Adrenal gland (tissue), 5 donors: ENCODE measurements at regions not wholly inside any gene's neighbourhood (a gene's known extent, or its start where the extent isn't known, plus 50 kb on each side); places are given as distances from the start of the nearest gene placed in this dataset.
"Not testable (repeated sequence)": the region's sequence is repeated elsewhere in the genome, so short reads cannot be mapped to it uniquely, and the experiment has no call there.

Experiments
- POLR2A ChIP-seq, 2 donors: fragments of 450-650 bp; IDR thresholded peaks; one replicate each; pipeline ENCODE4 v1.6.1; 2017; ENCODE audit warnings: antibody characterized with exemption in 2 of 2, mild to moderate bottlenecking in 2 of 2, moderate library complexity in 1 of 2
- TF ChIP-seq, protein P1 (sequence below), 6 experiments: fragments of 450-650 bp in 4 of 6; fragments of 200-600 bp in 2 of 6; sonication (generic) in 1 of 6; IDR thresholded peaks; 1 replicate in 5 of 6; 2 replicates in 1 of 6; pipeline versions ENCODE4 v1.5.1 to v1.8.0; 2016 to 2021; ENCODE audit warnings: antibody characterized with exemption in 6 of 6, mild to moderate bottlenecking in 2 of 6, moderate library complexity in 1 of 6
- donor health status: DM: no; HTN: no; CAD: no.

DNA sequence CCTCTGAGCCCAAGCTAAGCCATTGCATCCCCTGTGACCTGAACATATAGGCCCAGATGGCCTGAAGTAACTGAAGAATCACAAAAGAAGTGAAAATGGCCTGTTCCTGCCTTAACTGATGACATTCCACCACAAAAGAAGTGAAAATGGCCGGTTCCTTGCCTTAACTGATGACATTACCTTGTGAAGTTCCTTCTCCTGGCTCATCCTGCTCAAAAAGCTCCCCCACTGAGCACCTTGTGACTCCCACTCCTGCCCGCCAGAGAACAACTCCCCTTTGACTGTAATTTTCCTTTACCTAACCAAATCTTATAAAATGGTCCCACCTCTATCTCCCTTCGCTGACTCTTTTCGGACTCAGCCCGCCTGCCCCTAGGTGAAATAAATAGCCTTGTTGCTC lies 399.5 kb upstream of the ZNF804A start:
- TF ChIP-seq, protein P1, sequence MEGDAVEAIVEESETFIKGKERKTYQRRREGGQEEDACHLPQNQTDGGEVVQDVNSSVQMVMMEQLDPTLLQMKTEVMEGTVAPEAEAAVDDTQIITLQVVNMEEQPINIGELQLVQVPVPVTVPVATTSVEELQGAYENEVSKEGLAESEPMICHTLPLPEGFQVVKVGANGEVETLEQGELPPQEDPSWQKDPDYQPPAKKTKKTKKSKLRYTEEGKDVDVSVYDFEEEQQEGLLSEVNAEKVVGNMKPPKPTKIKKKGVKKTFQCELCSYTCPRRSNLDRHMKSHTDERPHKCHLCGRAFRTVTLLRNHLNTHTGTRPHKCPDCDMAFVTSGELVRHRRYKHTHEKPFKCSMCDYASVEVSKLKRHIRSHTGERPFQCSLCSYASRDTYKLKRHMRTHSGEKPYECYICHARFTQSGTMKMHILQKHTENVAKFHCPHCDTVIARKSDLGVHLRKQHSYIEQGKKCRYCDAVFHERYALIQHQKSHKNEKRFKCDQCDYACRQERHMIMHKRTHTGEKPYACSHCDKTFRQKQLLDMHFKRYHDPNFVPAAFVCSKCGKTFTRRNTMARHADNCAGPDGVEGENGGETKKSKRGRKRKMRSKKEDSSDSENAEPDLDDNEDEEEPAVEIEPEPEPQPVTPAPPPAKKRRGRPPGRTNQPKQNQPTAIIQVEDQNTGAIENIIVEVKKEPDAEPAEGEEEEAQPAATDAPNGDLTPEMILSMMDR (IDR thresholded peaks at IDR 0.05): not testable (repeated sequence)
- not testable (repeated sequence) for TF ChIP-seq POLR2A (IDR thresholded peaks at IDR 0.05)
